Cardiac fibroblast (primary cell): ENCODE measurements at regions not wholly inside any gene's neighbourhood (a gene's known extent, or its start where the extent isn't known, plus 50 kb on each side); places are given as distances from the start of the nearest gene placed in this dataset.
"Not testable (repeated sequence)": the region's sequence is repeated elsewhere in the genome, so short reads cannot be mapped to it uniquely, and the experiment has no call there.

Experiments
- DNase-seq, 2 donors: peaks; one replicate each; pipeline versions ENCODE4 v3.0.0 to v3.0.0-alpha.2; 2010; ENCODE audit warnings: low read depth in 2 of 2
- H3K4me3 ChIP-seq, 2 donors: replicated peaks in 1 of 2; 1 replicate in 1 of 2; 2 replicates in 1 of 2; pipeline ENCODE4 v1.5.1; 2011; ENCODE audit warnings: low read depth in 2 of 2, low read length in 2 of 2, mild to moderate bottlenecking in 2 of 2, moderate library complexity in 1 of 2
- TF ChIP-seq, protein P1 (sequence below): IDR thresholded peaks from one replicate; pipeline ENCODE4 v1.5.1; 2011; ENCODE audit warnings: low read depth, mild to moderate bottlenecking, low read length, inconsistent platforms

DNA sequence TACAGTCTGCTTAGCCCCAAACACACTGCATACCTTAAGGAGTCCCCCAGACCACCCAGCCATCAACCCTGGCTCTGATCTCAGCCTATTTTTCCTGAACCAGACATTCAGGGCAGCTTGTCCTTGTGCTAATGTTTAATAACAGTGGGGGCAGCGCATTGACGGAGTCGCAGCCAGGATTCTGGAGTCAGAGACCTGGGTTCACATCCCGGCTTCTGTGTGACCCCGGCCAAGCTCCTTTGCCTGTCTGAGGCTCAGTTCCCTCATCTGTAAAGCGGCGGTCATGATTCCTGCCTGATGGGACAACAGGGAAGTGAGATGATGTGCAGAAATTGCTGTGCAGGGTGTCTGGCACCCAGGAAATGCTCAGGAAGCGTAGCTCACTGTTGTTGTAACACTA is 63.1 kb downstream of the MATN1 start:
- no peak for DNase-seq
- TF ChIP-seq, protein P1, sequence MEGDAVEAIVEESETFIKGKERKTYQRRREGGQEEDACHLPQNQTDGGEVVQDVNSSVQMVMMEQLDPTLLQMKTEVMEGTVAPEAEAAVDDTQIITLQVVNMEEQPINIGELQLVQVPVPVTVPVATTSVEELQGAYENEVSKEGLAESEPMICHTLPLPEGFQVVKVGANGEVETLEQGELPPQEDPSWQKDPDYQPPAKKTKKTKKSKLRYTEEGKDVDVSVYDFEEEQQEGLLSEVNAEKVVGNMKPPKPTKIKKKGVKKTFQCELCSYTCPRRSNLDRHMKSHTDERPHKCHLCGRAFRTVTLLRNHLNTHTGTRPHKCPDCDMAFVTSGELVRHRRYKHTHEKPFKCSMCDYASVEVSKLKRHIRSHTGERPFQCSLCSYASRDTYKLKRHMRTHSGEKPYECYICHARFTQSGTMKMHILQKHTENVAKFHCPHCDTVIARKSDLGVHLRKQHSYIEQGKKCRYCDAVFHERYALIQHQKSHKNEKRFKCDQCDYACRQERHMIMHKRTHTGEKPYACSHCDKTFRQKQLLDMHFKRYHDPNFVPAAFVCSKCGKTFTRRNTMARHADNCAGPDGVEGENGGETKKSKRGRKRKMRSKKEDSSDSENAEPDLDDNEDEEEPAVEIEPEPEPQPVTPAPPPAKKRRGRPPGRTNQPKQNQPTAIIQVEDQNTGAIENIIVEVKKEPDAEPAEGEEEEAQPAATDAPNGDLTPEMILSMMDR = no peak
- no peak overlapping the region for H3K4me3 ChIP-seq

DNA sequence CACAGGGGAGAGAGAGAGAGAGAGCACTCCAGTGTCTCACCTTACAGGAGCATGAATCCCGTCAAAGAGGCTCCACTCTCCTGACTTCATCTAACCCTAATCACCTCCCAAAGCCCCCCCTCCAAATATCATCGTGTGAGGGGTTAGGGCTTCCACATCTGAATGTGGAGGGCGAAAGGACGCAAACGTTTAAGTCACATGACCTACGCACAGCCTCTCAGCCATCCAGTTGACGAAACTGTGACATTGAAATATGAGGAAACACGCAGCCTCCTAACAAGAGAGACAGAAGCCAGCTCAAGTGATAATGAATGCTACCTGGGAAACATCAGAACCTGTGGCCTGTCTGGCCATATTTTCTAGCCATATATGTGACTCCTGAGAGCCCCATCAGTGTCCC is 63.7 kb downstream of the MATN1 start:
- no peak overlapping the region for H3K4me3 ChIP-seq
- TF ChIP-seq, protein P1 = no peak
- no peak for DNase-seq

DNA sequence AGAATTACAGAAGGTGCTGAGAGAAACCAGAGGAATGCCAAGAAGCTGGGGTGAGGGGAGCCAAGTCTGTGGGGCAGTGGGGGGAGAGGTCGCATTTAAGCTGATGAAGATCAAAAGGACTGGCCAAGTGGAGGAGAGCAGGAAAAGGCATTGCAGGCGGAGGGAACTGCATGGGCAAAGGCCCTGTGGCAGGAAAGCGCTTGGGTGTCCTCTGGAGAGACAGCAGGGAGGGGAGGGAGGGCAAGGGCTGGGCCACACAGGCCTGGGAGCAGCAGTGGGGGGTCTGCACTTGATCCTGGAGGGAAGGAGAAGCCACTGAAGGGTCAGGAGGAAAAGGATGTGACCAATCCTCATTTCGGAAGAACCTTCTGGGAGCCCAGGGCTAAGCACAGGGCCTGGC is 65.0 kb downstream of the MATN1 start:
- DNase-seq, H3K4me3 ChIP-seq: not testable (repeated sequence)

DNA sequence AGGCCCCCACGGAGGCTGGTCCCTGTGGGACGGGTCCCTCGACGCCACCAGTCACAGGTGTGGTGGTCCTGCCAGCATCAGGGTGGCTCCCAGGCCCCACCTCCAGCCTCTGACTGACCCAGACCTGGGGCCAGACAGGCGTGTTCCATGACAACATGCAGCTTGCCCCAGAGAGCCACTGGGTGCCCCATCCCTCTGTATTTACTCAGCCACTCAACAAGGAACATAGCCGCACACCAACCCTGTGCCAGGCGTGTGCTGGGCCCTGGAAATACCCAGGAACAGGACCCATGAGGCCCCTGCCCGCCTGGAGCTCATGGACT is 65.4 kb downstream of the MATN1 start:
- no peak for DNase-seq
- TF ChIP-seq, protein P1 = no peak
- H3K4me3 ChIP-seq = no peak overlapping the region

DNA sequence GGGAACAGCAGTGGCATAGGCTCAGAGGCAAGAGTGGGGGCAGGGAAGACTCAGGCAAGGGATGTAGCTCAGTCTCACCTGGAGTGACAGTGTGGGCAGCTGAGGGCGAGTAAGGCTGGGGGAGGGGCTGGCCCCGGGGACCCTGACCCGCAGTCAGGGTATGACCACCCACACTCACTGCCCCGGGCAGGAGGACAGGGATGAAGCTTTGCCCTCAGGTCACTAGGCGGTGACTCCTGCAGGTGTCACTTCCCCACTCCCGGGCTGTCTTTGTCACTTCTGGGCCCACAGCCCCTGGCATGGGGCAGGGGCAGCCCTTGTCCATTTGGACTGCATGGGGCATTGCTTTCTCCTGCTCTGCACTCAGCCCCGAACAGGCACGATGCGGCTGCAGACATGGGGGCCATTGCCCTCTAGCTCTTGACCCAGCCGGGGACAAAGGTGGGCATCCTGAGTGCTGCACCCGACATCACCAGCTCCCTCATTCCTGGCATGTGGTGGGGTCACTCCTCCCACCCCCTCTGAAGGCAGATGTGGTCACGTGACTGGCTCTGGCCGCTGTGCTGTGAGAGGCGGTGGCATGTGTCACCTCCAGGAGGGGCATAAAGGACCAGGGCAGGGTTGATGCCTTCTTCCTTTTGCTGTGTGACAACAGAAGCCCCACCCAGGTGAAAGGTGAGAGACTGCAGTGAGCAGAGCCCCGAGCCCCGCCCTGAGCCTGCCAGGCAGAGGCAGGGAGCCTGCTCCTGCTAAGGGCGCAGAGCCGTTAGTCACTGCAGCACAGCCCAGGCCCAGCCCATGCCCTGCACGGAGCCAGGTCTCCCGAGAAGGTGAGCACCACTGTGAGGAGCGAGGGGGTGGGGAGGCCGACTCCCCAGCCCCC is 66.0 kb downstream of the MATN1 start:
- H3K4me3 ChIP-seq = no peak overlapping the region
- no peak for DNase-seq
- TF ChIP-seq, protein P1 = no peak

DNA sequence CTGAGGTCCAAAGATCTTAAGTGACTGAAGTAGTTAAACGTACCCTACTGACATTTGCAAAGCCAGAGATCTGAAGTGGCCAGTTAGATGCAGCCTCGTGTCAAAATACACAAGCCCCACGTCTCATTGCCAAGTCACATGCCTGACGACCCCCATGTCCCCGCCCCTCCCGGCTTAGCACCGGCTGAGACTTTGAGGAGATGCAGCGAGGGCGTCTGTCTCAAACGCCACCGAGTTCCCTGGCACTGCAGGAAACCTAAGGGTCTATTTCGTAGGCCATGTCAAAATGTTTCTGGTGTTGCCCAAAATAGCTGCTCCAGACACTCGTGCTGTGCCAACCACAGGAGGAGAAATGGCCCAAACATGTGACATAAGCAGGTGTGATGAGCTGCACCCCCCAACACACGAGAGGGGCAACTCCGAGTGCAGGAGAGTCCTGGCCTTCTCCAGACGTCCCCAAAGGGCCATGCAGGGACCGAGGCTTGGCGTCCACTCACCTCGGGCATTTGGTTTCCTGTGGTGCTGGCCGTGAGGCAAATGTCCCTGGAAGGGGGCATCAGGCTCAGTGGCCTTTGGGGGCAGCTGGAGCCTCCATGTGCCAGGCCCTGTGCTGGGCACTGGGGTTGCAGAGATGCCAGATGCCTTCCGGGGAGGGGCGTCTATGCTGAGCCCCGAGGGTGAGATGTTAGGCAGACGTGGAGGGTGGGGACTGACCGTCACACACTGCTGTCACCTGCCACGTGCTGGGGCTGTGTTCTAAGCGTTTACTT is 67.0 kb downstream of the MATN1 start:
- no peak overlapping the region for H3K4me3 ChIP-seq
- TF ChIP-seq, protein P1 = no peak
- no peak for DNase-seq

DNA sequence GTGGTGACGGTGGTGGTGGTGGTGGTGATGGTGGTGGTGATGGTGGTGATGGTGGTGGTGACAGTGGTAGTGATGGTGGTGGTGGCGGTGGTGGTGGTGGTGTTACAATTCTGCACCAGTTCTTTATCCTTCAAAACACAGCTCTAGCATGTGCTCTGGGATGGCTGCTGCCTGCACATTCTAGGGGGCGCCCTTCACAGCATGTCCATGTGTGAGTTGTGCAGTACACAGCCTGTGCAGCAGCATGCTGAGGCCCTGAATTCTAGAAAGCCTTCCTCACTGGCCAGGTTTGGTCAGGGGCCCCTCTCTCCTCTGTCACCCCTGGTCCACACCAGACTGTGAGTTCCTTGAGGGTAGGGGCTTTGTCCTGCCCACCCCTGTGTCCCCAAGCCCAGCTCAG is 67.7 kb downstream of the MATN1 start:
- TF ChIP-seq, protein P1 = no peak
- DNase-seq = no peak
- H3K4me3 ChIP-seq = no peak overlapping the region
